ENCODE measurements at regions not wholly inside any gene's neighbourhood (a gene's known extent, or its start where the extent isn't known, plus 50 kb on each side); places are given as distances from the start of the nearest gene placed in this dataset.

GRCh38 chr6:108744996-108745395 is 103.2 kb upstream of the ARMC2 start:
- Mint-ChIP-seq H3K4me3 (ENCODE audit: low read depth) (no peak overlapping the region), H3K36me3 (ENCODE audit: insufficient read depth) (no peaks in the 10 kb centered on the region), H3K4me1 (ENCODE audit: low read depth) (peaks cover 13% of the 10 kb centered on the region), H3K27ac (no peak overlapping the region), H3K27me3 (no peaks in the 10 kb centered on the region), H3K9me3 (ENCODE audit: low read depth) (no peaks in the 10 kb centered on the region)
- DNase-seq (ENCODE audit: low spot score, unreplicated experiment): no peak
- TF ChIP-seq CTCF (IDR thresholded peaks at IDR 0.05; ENCODE audit: unreplicated experiment): no peak

GRCh38 chr6:108745664-108746336 is 102.4 kb upstream of the ARMC2 start:
- no peak for TF ChIP-seq CTCF (IDR thresholded peaks at IDR 0.05; ENCODE audit: unreplicated experiment)
- Mint-ChIP-seq H3K9me3 (ENCODE audit: low read depth) (no peaks in the 10 kb centered on the region), H3K4me1 (ENCODE audit: low read depth) (peaks cover 13% of the 10 kb centered on the region), H3K27me3 (no peaks in the 10 kb centered on the region), H3K27ac (no peak overlapping the region), H3K4me3 (ENCODE audit: low read depth) (no peak overlapping the region), H3K36me3 (ENCODE audit: insufficient read depth) (no peaks in the 10 kb centered on the region)
- no peak for DNase-seq (ENCODE audit: low spot score, unreplicated experiment)

- Mint-ChIP-seq H3K27ac (no peak overlapping the region), H3K9me3 (ENCODE audit: low read depth) (no peaks in the 10 kb centered on the region), H3K36me3 (ENCODE audit: insufficient read depth) (no peaks in the 10 kb centered on the region), H3K27me3 (no peaks in the 10 kb centered on the region), H3K4me3 (ENCODE audit: low read depth) (no peak overlapping the region), H3K4me1 (ENCODE audit: low read depth) (peaks cover 13% of the 10 kb centered on the region)
- no peak for DNase-seq (ENCODE audit: low spot score, unreplicated experiment)
- TF ChIP-seq CTCF (IDR thresholded peaks at IDR 0.05; ENCODE audit: unreplicated experiment): no peak
Observed at GRCh38 chr6:108746366-108746765, 101.9 kb upstream of the ARMC2 start.

- H3K4me3 Mint-ChIP-seq (ENCODE audit: low read depth): no peak overlapping the region
- H3K27ac Mint-ChIP-seq: no peak overlapping the region
- no peak for DNase-seq (ENCODE audit: low spot score, unreplicated experiment)
Observed at GRCh38 chr6:108746836-108747575, 101.2 kb upstream of the ARMC2 start.

GRCh38 chr6:108748055-108748454 is 100.2 kb upstream of the ARMC2 start:
- no peak overlapping the region for H3K27ac Mint-ChIP-seq
- no peak overlapping the region for H3K4me3 Mint-ChIP-seq (ENCODE audit: low read depth)
- H3K27me3 Mint-ChIP-seq: no peaks in the 10 kb centered on the region
- no peaks in the 10 kb centered on the region for H3K36me3 Mint-ChIP-seq (ENCODE audit: insufficient read depth)
- H3K9me3 Mint-ChIP-seq (ENCODE audit: low read depth): no peaks in the 10 kb centered on the region
- no peak for TF ChIP-seq CTCF (IDR thresholded peaks at IDR 0.05; ENCODE audit: unreplicated experiment)
- no peak for DNase-seq (ENCODE audit: low spot score, unreplicated experiment)
- H3K4me1 Mint-ChIP-seq (ENCODE audit: low read depth): peaks cover 24% of the 10 kb centered on the region

More at GRCh38 chr6:108746836-108747575, 101.2 kb upstream of the ARMC2 start:
- Mint-ChIP-seq H3K4me1 (ENCODE audit: low read depth) (peaks cover 15% of the 10 kb centered on the region), H3K36me3 (ENCODE audit: insufficient read depth) (no peaks in the 10 kb centered on the region), H3K9me3 (ENCODE audit: low read depth) (no peaks in the 10 kb centered on the region), H3K27me3 (no peaks in the 10 kb centered on the region)
- TF ChIP-seq CTCF (IDR thresholded peaks at IDR 0.05; ENCODE audit: unreplicated experiment): no peak

Data from progenitor cell of endocrine pancreas (in vitro differentiated cells).